MM.1S (cell line): ENCODE measurements at regions not wholly inside any gene's neighbourhood (a gene's known extent, or its start where the extent isn't known, plus 50 kb on each side); places are given as distances from the start of the nearest gene placed in this dataset.

Experiments
- DNase-seq: peaks from one replicate; pipeline ENCODE4 v3.0.0-alpha.2; 2015
- H2AFZ ChIP-seq: fragments of 300-600 bp; sonication (generic); 2 replicates; pipeline ENCODE4 v1.6.0; 2016; ENCODE audit warnings: antibody characterized with exemption, low read length
- H3F3A ChIP-seq: fragments of 300-600 bp; sonication (generic); 2 replicates; pipeline ENCODE4 v1.6.1; 2016; ENCODE audit warnings: mild to moderate bottlenecking, antibody characterized with exemption, low read length, moderate library complexity, mixed read lengths; ENCODE audit not compliant: insufficient read depth
- H3K27ac ChIP-seq: fragments of 300-600 bp; sonication (generic); 2 replicates; pipeline ENCODE4 v1.5.1; 2016; ENCODE audit warnings: mild to moderate bottlenecking, low read length
- H3K27me3 ChIP-seq: fragments of 300-600 bp; sonication (generic); replicated peaks from 2 replicates; pipeline ENCODE4 v1.6.0; 2016; ENCODE audit warnings: low read length; ENCODE audit not compliant: insufficient read depth
- H3K36me3 ChIP-seq: fragments of 300-600 bp; sonication (generic); replicated peaks from 2 replicates; pipeline ENCODE4 v1.6.1; 2016; ENCODE audit warnings: mild to moderate bottlenecking, low read length, mixed read lengths; ENCODE audit not compliant: insufficient read depth
- H3K4me1 ChIP-seq: fragments of 300-600 bp; sonication (generic); 2 replicates; pipeline ENCODE4 v1.6.1; 2016; ENCODE audit warnings: low read length, mixed read lengths
- H3K4me2 ChIP-seq: fragments of 300-600 bp; sonication (generic); 2 replicates; pipeline ENCODE4 v1.6.0; 2016; ENCODE audit warnings: low read depth, low read length
- H3K4me3 ChIP-seq: fragments of 300-600 bp; sonication (generic); 2 replicates; pipeline ENCODE4 v1.5.1; 2016; ENCODE audit warnings: low read length, mixed read lengths
- H3K79me2 ChIP-seq: fragments of 300-600 bp; sonication (generic); 2 replicates; pipeline ENCODE4 v1.6.1; 2016; ENCODE audit warnings: mixed run types, low read length, mixed read lengths
- H3K9ac ChIP-seq: fragments of 300-600 bp; sonication (generic); 2 replicates; pipeline ENCODE4 v1.6.1; 2016; ENCODE audit warnings: low read length, mixed read lengths
- H3K9me2 ChIP-seq: fragments of 300-600 bp; sonication (generic); replicated peaks from 2 replicates; pipeline ENCODE4 v1.6.1; 2016; ENCODE audit warnings: mild to moderate bottlenecking, low read length, mixed read lengths; ENCODE audit not compliant: insufficient read depth
- H3K9me3 ChIP-seq: fragments of 300-600 bp; sonication (generic); replicated peaks from 2 replicates; pipeline ENCODE4 v1.6.1; 2016; ENCODE audit warnings: mild to moderate bottlenecking, low read length, mixed read lengths; ENCODE audit not compliant: insufficient read depth
- H4K20me1 ChIP-seq: fragments of 300-600 bp; sonication (generic); 2 replicates; pipeline ENCODE4 v1.6.1; 2016; ENCODE audit warnings: mild to moderate bottlenecking, low read length, moderate library complexity, mixed read lengths; ENCODE audit not compliant: insufficient read depth
- EZH2 ChIP-seq: fragments of 300-600 bp; sonication (generic); optimal IDR thresholded peaks from 2 replicates; pipeline ENCODE3; 2017; ENCODE audit warnings: low read depth, mild to moderate bottlenecking, antibody characterized with exemption, low read length, mixed read lengths
- EZH2phosphoT487 ChIP-seq: fragments of 300-600 bp; sonication (generic); IDR thresholded peaks from 2 replicates; pipeline ENCODE4 v1.6.1; 2018; ENCODE audit warnings: antibody characterized with exemption, low read length
- TF ChIP-seq, protein P1 (sequence below): fragments of 300-600 bp; sonication (generic); IDR thresholded peaks from 2 replicates; pipeline ENCODE4 v1.5.1; 2016; ENCODE audit warnings: antibody characterized with exemption, low read length, mixed read lengths

DNA sequence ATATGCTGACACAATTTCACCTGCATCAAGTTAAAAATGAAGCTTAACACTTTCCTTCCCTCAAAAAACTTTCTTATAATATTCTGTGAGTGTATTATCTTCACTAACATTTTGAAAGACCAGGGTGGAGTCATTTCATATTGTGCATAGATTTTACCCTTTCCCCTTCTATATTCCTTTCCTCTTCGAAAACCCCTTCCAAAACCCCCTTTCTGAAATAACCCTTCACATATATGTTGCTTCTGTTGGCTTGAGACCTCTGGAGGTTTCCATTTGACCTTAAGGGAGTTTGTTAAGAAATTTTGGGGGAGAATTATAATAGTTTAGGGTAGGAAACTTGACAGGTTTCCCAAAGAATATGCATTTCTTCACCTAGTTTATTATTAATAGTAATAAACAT lies 489.6 kb upstream of the MIR17HG start:
- no peak overlapping the region for H2AFZ ChIP-seq

GRCh38 chr13:90866006-90866405 lies 481.5 kb upstream of the MIR17HG start:
- Histone ChIP-seq H3K4me2 (no peak overlapping the region), H3K9me3 (no peaks in the 10 kb centered on the region), H3K27ac (no peak overlapping the region), H3F3A (no peaks in the 10 kb centered on the region), H3K4me3 (no peak overlapping the region), H3K27me3 (no peaks in the 10 kb centered on the region), H3K79me2 (no peaks in the 10 kb centered on the region), H4K20me1 (no peaks in the 10 kb centered on the region), H3K4me1 (no peaks in the 10 kb centered on the region), H3K9me2 (no peaks in the 10 kb centered on the region), H2AFZ (no peak overlapping the region), H3K9ac (no peak overlapping the region), H3K36me3 (no peaks in the 10 kb centered on the region)
- TF ChIP-seq EZH2phosphoT487 (no peak), EZH2 (no peak)
- TF ChIP-seq, protein P1, sequence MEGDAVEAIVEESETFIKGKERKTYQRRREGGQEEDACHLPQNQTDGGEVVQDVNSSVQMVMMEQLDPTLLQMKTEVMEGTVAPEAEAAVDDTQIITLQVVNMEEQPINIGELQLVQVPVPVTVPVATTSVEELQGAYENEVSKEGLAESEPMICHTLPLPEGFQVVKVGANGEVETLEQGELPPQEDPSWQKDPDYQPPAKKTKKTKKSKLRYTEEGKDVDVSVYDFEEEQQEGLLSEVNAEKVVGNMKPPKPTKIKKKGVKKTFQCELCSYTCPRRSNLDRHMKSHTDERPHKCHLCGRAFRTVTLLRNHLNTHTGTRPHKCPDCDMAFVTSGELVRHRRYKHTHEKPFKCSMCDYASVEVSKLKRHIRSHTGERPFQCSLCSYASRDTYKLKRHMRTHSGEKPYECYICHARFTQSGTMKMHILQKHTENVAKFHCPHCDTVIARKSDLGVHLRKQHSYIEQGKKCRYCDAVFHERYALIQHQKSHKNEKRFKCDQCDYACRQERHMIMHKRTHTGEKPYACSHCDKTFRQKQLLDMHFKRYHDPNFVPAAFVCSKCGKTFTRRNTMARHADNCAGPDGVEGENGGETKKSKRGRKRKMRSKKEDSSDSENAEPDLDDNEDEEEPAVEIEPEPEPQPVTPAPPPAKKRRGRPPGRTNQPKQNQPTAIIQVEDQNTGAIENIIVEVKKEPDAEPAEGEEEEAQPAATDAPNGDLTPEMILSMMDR = no peak
- no peak for DNase-seq

More for the DNA sequence above, 489.6 kb upstream of the MIR17HG start:
- Histone ChIP-seq H3K4me3 (no peak overlapping the region), H3K4me2 (no peak overlapping the region), H3K9me3 (no peaks in the 10 kb centered on the region), H3K27ac (no peak overlapping the region), H3F3A (no peaks in the 10 kb centered on the region), H3K4me1 (no peaks in the 10 kb centered on the region), H3K36me3 (no peaks in the 10 kb centered on the region), H3K9ac (no peak overlapping the region), H3K27me3 (no peaks in the 10 kb centered on the region), H4K20me1 (no peaks in the 10 kb centered on the region), H3K9me2 (no peaks in the 10 kb centered on the region), H3K79me2 (no peaks in the 10 kb centered on the region)
- DNase-seq = no peak
- no peak for TF ChIP-seq EZH2

DNA sequence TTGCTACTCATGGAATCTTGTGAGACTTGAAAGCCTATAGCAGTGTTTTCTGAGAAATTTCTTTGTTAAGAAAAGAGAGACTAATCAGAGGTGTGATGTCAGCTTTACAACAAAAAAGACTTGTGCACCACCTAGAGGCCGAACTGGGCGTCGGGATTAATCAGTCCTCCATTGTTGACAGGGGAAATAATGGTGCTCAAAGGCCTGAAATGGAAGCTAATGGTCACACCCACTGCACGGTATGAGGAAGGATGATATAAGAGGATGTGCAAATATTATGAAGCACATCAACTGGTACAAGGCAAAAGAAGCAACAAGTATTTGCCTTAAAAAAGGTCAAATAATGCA lies 480.2 kb upstream of the MIR17HG start:
- no peak overlapping the region for H2AFZ ChIP-seq
- H3F3A ChIP-seq = no peaks in the 10 kb centered on the region
- H3K4me2 ChIP-seq = no peak overlapping the region
- no peaks in the 10 kb centered on the region for H3K9me2 ChIP-seq
- no peaks in the 10 kb centered on the region for H3K79me2 ChIP-seq
- H3K9ac ChIP-seq = no peak overlapping the region
- no peak overlapping the region for H3K4me3 ChIP-seq
- TF ChIP-seq, protein P1 = peak; percentile 55
- TF ChIP-seq EZH2phosphoT487 = no peak
- no peaks in the 10 kb centered on the region for H3K27me3 ChIP-seq
- no peaks in the 10 kb centered on the region for H3K36me3 ChIP-seq
- DNase-seq = peak; percentile 38
- no peak overlapping the region for H3K27ac ChIP-seq
- no peaks in the 10 kb centered on the region for H3K9me3 ChIP-seq
- no peaks in the 10 kb centered on the region for H3K4me1 ChIP-seq
- no peaks in the 10 kb centered on the region for H4K20me1 ChIP-seq

GRCh38 chr13:90868321-90868920 lies 479.1 kb upstream of the MIR17HG start:
- H2AFZ ChIP-seq = no peak overlapping the region

More at GRCh38 chr13:90868321-90868920, 479.1 kb upstream of the MIR17HG start:
- no peaks in the 10 kb centered on the region for H3K79me2 ChIP-seq
- H3F3A ChIP-seq = no peaks in the 10 kb centered on the region
- H3K9ac ChIP-seq = no peak overlapping the region
- H3K4me3 ChIP-seq = no peak overlapping the region
- no peaks in the 10 kb centered on the region for H3K36me3 ChIP-seq
- TF ChIP-seq, protein P1 = peak; percentile 45
- TF ChIP-seq EZH2 = no peak
- no peak for DNase-seq
- H4K20me1 ChIP-seq = no peaks in the 10 kb centered on the region
- no peak overlapping the region for H3K4me2 ChIP-seq
- H3K9me2 ChIP-seq = no peaks in the 10 kb centered on the region
- H3K9me3 ChIP-seq = no peaks in the 10 kb centered on the region
- no peaks in the 10 kb centered on the region for H3K27me3 ChIP-seq
- H3K4me1 ChIP-seq = no peaks in the 10 kb centered on the region
- H3K27ac ChIP-seq = no peak overlapping the region
